Psoas muscle (tissue), 7 donors: ENCODE measurements at regions not wholly inside any gene's neighbourhood (a gene's known extent, or its start where the extent isn't known, plus 50 kb on each side); places are given as distances from the start of the nearest gene placed in this dataset.

Experiments used
- ATAC-seq, 4 donors: fragments of 200-7000 bp; cut with Tn5 transposase; one replicate each; pipeline ENCODE4 v1.9.1; 2020; ENCODE audit warnings: moderate library complexity in 3 of 4, mild to moderate bottlenecking in 2 of 4
- DNase-seq, 2 donors: peaks; one replicate each; pipeline ENCODE4 v3.0.0-alpha.2; 2020
- H3K27ac ChIP-seq: fragments of 200-600 bp; one replicate; pipeline ENCODE4 v1.8.0; 2022
- H3K27me3 ChIP-seq, 3 donors: fragments of 200-600 bp in 1 of 3; one replicate each; pipeline versions ENCODE4 v1.6.1 to v1.8.0; 2013 to 2022; ENCODE audit warnings: low read length in 2 of 3, mild to moderate bottlenecking in 2 of 3, moderate library complexity in 1 of 3; ENCODE audit not compliant: insufficient read depth in 3 of 3
- H3K36me3 ChIP-seq, 2 donors: fragments of 200-600 bp in 1 of 2; one replicate each; pipeline versions ENCODE4 v1.6.1 to v1.8.0; 2013 to 2022; ENCODE audit warnings: low read depth in 1 of 2, mild to moderate bottlenecking in 1 of 2, moderate library complexity in 1 of 2; ENCODE audit not compliant: insufficient read depth in 1 of 2
- H3K4me1 ChIP-seq: fragments of 200-600 bp; one replicate; pipeline ENCODE4 v1.8.0; 2022
- H3K4me3 ChIP-seq: fragments of 200-600 bp; one replicate; pipeline ENCODE4 v1.8.0; 2022; ENCODE audit warnings: mild to moderate bottlenecking
- H3K9me3 ChIP-seq: fragments of 200-600 bp; one replicate; pipeline ENCODE4 v1.8.0; 2022
- WGBS, 3 donors: extraction: QIAGEN DNeasy Blood & Tissue Kit; methylation state at CpG; one replicate each; pipeline versions ENCODE4 v1.1.6 to v1.1.7; 2013; 5-methylcytosine and 5-hydroxymethylcytosine counted together
- intact Hi-C, 2 donors: fragments of 100-400 bp; cut with DNase I; formaldehyde crosslinking; loops; one replicate each; pipeline versions ENCODE4 v1.11.0 to v1.14.2; 2022
- TF ChIP-seq, protein P1 (sequence below): fragments of 200-600 bp; IDR thresholded peaks from one replicate; pipeline ENCODE4 v1.8.0; 2022; ENCODE audit warnings: antibody characterized with exemption
- donor health status: healthy with polysubstance abuse.
- donor health status: DM: no; HTN: no; CAD: no; lungs with moderate emphysema.
- donor health status: Bipolar disorder and iron deficiency.
- donor health status: healthy.
- donor health status: DM: yes; HTN: yes; CAD: no.
- donor health status: DM: no; HTN: no; CAD: no.
- donor health status: DM: yes; HTN: yes; CAD: no.

DNA sequence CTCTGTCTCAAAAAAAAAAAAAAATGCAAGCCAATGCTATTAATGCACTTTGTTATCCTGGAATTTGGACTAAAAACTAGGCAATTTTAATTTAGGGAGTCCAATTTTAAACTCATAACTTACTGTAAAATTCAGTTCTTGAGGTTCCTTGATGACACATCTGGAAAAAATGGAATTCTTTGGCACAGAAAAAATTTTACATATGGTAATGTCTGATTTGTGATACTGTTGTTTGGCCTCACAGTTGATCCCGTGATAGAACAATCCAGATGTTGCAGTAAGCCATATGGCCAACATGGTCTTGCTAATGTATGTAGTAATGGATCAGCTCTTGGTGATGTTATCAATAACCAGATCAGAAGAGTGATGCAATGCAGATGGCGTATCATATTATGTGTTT is 1089.8 kb downstream of the FLRT2 start:
- 51 to 80% (median 78%) methylated on average over 2 of the region's 2 CpGs for WGBS, 3 donors
- no peak overlapping the region for H3K4me3 ChIP-seq
- no peaks in the 10 kb centered on the region for H3K4me1 ChIP-seq
- TF ChIP-seq, protein P1, sequence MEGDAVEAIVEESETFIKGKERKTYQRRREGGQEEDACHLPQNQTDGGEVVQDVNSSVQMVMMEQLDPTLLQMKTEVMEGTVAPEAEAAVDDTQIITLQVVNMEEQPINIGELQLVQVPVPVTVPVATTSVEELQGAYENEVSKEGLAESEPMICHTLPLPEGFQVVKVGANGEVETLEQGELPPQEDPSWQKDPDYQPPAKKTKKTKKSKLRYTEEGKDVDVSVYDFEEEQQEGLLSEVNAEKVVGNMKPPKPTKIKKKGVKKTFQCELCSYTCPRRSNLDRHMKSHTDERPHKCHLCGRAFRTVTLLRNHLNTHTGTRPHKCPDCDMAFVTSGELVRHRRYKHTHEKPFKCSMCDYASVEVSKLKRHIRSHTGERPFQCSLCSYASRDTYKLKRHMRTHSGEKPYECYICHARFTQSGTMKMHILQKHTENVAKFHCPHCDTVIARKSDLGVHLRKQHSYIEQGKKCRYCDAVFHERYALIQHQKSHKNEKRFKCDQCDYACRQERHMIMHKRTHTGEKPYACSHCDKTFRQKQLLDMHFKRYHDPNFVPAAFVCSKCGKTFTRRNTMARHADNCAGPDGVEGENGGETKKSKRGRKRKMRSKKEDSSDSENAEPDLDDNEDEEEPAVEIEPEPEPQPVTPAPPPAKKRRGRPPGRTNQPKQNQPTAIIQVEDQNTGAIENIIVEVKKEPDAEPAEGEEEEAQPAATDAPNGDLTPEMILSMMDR = no peak
- no peaks in the 10 kb centered on the region for H3K36me3 ChIP-seq
- H3K27me3 ChIP-seq = no peaks in the 10 kb centered on the region
- intact Hi-C loops = no loop called here
- H3K9me3 ChIP-seq = no peaks in the 10 kb centered on the region
- ATAC-seq = no peak
- no peak for DNase-seq
- H3K27ac ChIP-seq = no peak overlapping the region

DNA sequence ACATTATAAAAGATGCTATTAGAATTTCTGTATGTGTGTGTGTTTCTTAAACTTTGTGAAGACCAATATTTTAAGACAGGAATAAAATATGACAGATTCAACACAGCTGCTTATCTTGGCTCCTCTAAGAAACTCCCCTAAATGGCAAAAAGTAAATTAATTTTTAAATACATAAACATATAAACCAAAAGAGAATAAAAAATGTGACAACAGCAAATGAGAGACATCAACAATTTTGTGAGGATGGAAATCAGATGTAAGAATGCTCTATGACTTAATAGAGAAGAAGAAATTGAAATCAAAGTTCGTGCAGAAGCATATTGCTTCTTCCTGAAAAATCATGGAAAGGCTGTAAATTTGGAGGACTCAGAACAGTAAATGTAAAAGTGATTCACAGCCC is 1083.8 kb downstream of the FLRT2 start:
- intact Hi-C loops = no loop called here
- Histone ChIP-seq H3K9me3 (no peaks in the 10 kb centered on the region), H3K36me3 (no peaks in the 10 kb centered on the region), H3K27ac (no peak overlapping the region), H3K4me1 (no peaks in the 10 kb centered on the region), H3K27me3 (no peaks in the 10 kb centered on the region), H3K4me3 (no peak overlapping the region)
- no peak for DNase-seq
- ATAC-seq = no peak
- TF ChIP-seq, protein P1 = no peak
- WGBS, 3 donors = 39 to 76% (median 65%) methylated on average over 1 of the region's 1 CpG

DNA sequence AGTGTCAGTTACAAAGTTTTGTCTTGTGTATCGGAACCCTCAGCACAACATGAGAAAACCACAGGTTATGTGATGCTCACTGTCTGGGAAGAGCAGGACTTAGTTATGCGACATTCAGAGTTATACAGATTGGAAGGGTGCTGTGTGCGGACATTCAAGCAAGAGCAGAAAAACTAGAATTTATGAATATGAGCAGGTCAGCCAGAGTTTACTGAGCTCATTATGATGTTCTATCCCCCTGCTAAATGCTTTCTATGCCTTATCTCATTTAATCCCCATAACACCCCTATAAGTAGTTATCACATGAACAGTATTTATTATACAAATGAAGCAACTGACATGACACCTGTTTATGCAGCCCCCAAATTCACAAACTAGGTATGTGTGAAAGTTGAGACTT is 1083.2 kb downstream of the FLRT2 start:
- no peak for DNase-seq
- TF ChIP-seq, protein P1 = no peak
- Histone ChIP-seq H3K9me3 (no peaks in the 10 kb centered on the region), H3K4me1 (no peaks in the 10 kb centered on the region), H3K27ac (no peak overlapping the region), H3K4me3 (no peak overlapping the region), H3K36me3 (no peaks in the 10 kb centered on the region), H3K27me3 (no peaks in the 10 kb centered on the region)
- intact Hi-C loops = no loop called here
- 49 to 58% (median 50%) methylated on average over 3 of the region's 3 CpGs for WGBS, 3 donors
- no peak for ATAC-seq

DNA sequence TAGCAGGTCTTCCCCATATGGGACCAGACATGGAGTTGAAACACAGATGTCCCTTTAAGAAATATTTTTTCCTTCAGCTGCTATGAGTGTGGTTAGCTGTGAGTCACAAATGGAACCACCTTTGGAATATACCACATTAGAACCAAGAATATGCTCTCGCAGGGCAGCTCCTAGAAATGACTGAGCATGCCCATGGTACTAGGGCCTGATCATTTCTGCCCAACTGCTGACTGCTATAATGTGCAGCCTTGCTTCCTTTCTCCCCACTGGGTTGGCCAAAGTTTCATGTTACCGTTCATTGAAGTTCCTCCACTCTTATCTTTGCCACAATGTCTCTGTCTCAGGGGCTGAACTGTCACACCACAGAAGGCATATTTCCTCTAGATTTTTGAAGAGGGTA is 1074.6 kb downstream of the FLRT2 start:
- Histone ChIP-seq H3K9me3 (no peaks in the 10 kb centered on the region), H3K36me3 (no peaks in the 10 kb centered on the region), H3K4me1 (no peaks in the 10 kb centered on the region), H3K27ac (no peak overlapping the region), H3K27me3 (no peaks in the 10 kb centered on the region), H3K4me3 (no peak overlapping the region)
- TF ChIP-seq, protein P1 = no peak
- DNase-seq = no peak
- intact Hi-C loops = no loop called here
- ATAC-seq = no peak
- whole genome bisulfite sequencing, 3 donors = 76 to 81% (median 78%) methylated on average over 2 of the region's 2 CpGs

DNA sequence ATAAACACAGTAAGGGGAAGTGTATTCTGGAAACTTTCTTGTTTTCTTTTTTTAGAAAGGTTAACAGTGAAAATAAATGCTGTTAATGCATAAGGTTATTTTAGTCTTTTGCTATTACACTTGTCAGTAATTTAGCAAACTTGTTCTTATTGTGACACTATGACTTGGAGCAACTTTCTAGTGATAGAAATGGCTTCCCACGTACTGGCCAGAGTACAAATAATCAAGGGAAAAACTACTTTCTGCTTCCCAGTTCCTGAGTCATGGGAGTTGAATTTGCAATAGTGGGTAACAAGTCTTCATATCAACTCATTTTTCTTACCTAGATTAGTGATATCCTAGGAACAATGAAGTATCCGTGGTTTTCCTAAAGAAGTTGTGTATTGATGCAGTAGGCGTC is 1072.3 kb downstream of the FLRT2 start:
- intact Hi-C loops = no loop called here
- Histone ChIP-seq H3K36me3 (no peaks in the 10 kb centered on the region), H3K27me3 (no peaks in the 10 kb centered on the region), H3K4me1 (no peaks in the 10 kb centered on the region), H3K4me3 (no peak overlapping the region), H3K27ac (no peak overlapping the region), H3K9me3 (no peaks in the 10 kb centered on the region)
- no peak for DNase-seq
- 74 to 76% (median 75%) methylated on average over 3 of the region's 3 CpGs for WGBS, 3 donors
- no peak for ATAC-seq
- TF ChIP-seq, protein P1 = no peak
